Liver (tissue), 3 donors: ENCODE measurements at regions not wholly inside any gene's neighbourhood (a gene's known extent, or its start where the extent isn't known, plus 50 kb on each side); places are given as distances from the start of the nearest gene placed in this dataset.

Experiments used
- EGR1 ChIP-seq, 2 donors: IDR thresholded peaks; 2 replicates each; pipeline ENCODE4 v1.6.1; 2016 to 2018; ENCODE audit warnings: antibody characterized with exemption in 2 of 2, low read depth in 2 of 2
- GABPA ChIP-seq, 2 donors: IDR thresholded peaks in 1 of 2; conservative IDR thresholded peaks in 1 of 2; 2 replicates each; pipeline ENCODE4 v1.6.1; 2016; ENCODE audit warnings: antibody characterized with exemption in 2 of 2, mild to moderate bottlenecking in 1 of 2, moderate library complexity in 1 of 2
- TF ChIP-seq, protein P1 (sequence below): fragments of 150-350 bp; IDR thresholded peaks from 2 replicates; pipeline ENCODE4 v1.5.1; 2017; ENCODE audit warnings: improper control_type of control experiment, low read depth, low read length; ENCODE audit not compliant: missing input control
- TF ChIP-seq, protein P2 (sequence below): IDR thresholded peaks from 2 replicates; pipeline ENCODE4 v1.6.1; 2016; ENCODE audit warnings: antibody characterized with exemption, mild to moderate bottlenecking
- donor health status: healthy.
- donor health status: healthy.

DNA sequence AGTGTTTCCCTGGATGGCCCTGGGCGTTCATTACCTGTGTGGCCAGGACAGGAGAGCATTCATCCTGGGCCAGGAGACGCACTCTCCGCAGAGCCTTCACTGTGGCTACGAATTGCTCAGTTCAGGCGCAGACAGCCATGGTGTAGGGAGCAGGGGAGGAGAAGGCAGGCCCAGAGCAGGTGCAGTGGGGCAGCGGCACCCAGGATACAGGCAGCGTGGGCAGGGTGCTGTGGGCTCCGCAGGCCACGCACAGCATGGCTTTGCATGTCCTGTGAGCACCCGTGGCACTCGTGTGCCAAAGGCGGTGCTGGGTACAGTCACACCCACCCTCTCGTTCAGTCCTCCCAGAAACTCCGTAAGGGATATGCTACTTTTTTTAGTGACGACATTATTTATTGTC is 124.2 kb upstream of the B3GAT1 start:
- TF ChIP-seq EGR1 (IDR thresholded peaks at IDR 0.05; ENCODE audit: low read depth in 2 of 2) (no peak), GABPA (IDR thresholded peaks at IDR 0.05 in 1 of 2, conservative IDR thresholded peaks at IDR 0.05 in 1 of 2) (no peak)
- TF ChIP-seq, protein P1, sequence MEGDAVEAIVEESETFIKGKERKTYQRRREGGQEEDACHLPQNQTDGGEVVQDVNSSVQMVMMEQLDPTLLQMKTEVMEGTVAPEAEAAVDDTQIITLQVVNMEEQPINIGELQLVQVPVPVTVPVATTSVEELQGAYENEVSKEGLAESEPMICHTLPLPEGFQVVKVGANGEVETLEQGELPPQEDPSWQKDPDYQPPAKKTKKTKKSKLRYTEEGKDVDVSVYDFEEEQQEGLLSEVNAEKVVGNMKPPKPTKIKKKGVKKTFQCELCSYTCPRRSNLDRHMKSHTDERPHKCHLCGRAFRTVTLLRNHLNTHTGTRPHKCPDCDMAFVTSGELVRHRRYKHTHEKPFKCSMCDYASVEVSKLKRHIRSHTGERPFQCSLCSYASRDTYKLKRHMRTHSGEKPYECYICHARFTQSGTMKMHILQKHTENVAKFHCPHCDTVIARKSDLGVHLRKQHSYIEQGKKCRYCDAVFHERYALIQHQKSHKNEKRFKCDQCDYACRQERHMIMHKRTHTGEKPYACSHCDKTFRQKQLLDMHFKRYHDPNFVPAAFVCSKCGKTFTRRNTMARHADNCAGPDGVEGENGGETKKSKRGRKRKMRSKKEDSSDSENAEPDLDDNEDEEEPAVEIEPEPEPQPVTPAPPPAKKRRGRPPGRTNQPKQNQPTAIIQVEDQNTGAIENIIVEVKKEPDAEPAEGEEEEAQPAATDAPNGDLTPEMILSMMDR, result no peak
- TF ChIP-seq, protein P2, sequence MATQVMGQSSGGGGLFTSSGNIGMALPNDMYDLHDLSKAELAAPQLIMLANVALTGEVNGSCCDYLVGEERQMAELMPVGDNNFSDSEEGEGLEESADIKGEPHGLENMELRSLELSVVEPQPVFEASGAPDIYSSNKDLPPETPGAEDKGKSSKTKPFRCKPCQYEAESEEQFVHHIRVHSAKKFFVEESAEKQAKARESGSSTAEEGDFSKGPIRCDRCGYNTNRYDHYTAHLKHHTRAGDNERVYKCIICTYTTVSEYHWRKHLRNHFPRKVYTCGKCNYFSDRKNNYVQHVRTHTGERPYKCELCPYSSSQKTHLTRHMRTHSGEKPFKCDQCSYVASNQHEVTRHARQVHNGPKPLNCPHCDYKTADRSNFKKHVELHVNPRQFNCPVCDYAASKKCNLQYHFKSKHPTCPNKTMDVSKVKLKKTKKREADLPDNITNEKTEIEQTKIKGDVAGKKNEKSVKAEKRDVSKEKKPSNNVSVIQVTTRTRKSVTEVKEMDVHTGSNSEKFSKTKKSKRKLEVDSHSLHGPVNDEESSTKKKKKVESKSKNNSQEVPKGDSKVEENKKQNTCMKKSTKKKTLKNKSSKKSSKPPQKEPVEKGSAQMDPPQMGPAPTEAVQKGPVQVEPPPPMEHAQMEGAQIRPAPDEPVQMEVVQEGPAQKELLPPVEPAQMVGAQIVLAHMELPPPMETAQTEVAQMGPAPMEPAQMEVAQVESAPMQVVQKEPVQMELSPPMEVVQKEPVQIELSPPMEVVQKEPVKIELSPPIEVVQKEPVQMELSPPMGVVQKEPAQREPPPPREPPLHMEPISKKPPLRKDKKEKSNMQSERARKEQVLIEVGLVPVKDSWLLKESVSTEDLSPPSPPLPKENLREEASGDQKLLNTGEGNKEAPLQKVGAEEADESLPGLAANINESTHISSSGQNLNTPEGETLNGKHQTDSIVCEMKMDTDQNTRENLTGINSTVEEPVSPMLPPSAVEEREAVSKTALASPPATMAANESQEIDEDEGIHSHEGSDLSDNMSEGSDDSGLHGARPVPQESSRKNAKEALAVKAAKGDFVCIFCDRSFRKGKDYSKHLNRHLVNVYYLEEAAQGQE, result no peak
